ENCODE measurements at regions not wholly inside any gene's neighbourhood (a gene's known extent, or its start where the extent isn't known, plus 50 kb on each side); places are given as distances from the start of the nearest gene placed in this dataset.

DNA sequence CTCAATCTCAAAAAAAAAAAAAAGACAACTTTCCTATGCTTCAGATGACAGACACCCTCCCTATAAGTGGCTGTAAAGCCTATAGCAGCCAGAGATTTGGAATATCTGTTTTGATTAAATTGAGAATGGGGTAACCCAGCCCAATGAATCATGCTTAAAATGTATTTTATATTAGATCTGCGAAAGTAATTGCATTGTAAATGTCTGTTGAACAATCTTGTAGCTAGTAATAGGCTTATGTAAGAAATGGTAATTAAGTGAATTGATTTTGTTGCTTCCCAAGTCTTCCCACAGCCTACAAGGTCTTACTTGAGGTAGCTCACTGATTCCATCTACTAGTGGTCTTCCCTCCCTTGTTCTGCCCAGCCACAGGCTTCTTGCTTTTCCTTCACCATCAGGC is 590.7 kb downstream of the ACTL7B start:
- POLR2A ChIA-PET: no interaction called here

More for the DNA sequence above, 590.7 kb downstream of the ACTL7B start:
- BruUV-seq (replicated peaks): no TSS peak
- no peak for FAIRE-seq
- Histone ChIP-seq H3K9me3 (replicated peaks; ENCODE audit: control insufficient read depth, insufficient read depth, low read length) (no peaks in the 10 kb centered on the region), H2AFZ (ENCODE audit: low read depth, low read length) (no peak overlapping the region), H3K9ac (replicated peaks; ENCODE audit: extremely low read depth, insufficient read depth, low read length) (no peak overlapping the region), H3K4me1 (ENCODE audit: control insufficient read depth, extremely low read depth, insufficient read depth, low read length) (no peaks in the 10 kb centered on the region), H3K27me3 (ENCODE audit: control insufficient read depth in 2 of 2, insufficient read depth in 2 of 2, low read length in 2 of 2) (no peaks in the 10 kb centered on the region), H3K4me2 (ENCODE audit: insufficient read depth, low read length) (no peak overlapping the region), H4K20me1 (replicated peaks; ENCODE audit: control insufficient read depth, extremely low read depth, insufficient read depth, low read length) (no peaks in the 10 kb centered on the region), H3K27ac (ENCODE audit: insufficient read depth, low read depth, low read length) (no peak overlapping the region), H3K79me2 (ENCODE audit: control insufficient read depth, insufficient read depth, low read length) (no peaks in the 10 kb centered on the region), H3K9me1 (replicated peaks; ENCODE audit: control insufficient read depth, extremely low read depth, insufficient read depth, low read length) (no peaks in the 10 kb centered on the region), H3K4me3 (replicated peaks in 1 of 3; ENCODE audit: insufficient read depth in 1 of 3, low read depth in 1 of 3, low read length in 3 of 3) (no peak overlapping the region), H3K36me3 (ENCODE audit: control insufficient read depth in 2 of 2, extremely low read depth in 1 of 2, insufficient read depth in 2 of 2, low read length in 2 of 2) (no peaks in the 10 kb centered on the region)
- no peak for DNase-seq (ENCODE audit: low read depth, low spot score)
- TF ChIP-seq MAX (IDR thresholded peaks at IDR 0.05; ENCODE audit: insufficient read depth, insufficient read length): no peak
- no peak for TF ChIP-seq POLR2A (IDR thresholded peaks at IDR 0.05; ENCODE audit: low read depth, low read length)
- TF ChIP-seq EZH2 (IDR thresholded peaks at IDR 0.05; ENCODE audit: borderline replicate concordance, low read depth, low read length, severe bottlenecking): no peak
- TF ChIP-seq CTCF (IDR thresholded peaks at IDR 0.05; ENCODE audit: extremely low read depth in 1 of 2, insufficient read depth in 1 of 2, low read depth in 1 of 2, low read length in 2 of 2): no peak
- TF ChIP-seq JUN (IDR thresholded peaks at IDR 0.05; ENCODE audit: borderline replicate concordance, insufficient read depth, insufficient read length, low read depth): no peak
- TF ChIP-seq POLR2AphosphoS5 (IDR thresholded peaks at IDR 0.05; ENCODE audit: insufficient read depth, low read depth, low read length): no peak
- no peak for TF ChIP-seq GATA2 (IDR thresholded peaks at IDR 0.05; ENCODE audit: insufficient read depth, insufficient read length, low read depth, low read length)
- TF ChIP-seq FOS (IDR thresholded peaks at IDR 0.05; ENCODE audit: borderline replicate concordance, insufficient read depth, low read length): no peak
- no peak for TF ChIP-seq MYC (IDR thresholded peaks at IDR 0.05; ENCODE audit: low read depth, low read length)
- CTCF ChIA-PET: no interaction called here
- intact Hi-C loops (cut with micrococcal nuclease): no loop called here
- dilution Hi-C loops (cut with MboI; ENCODE audit: extremely low pct_ligation_motif_present, low sequenced_read_pairs): no loop called here

Data from endothelial cell of umbilical vein (primary cell).